Keratinocyte (primary cell): ENCODE measurements at regions not wholly inside any gene's neighbourhood (a gene's known extent, or its start where the extent isn't known, plus 50 kb on each side); places are given as distances from the start of the nearest gene placed in this dataset.

ENCODE experiments used
- DNase-seq: peaks from one replicate; pipeline ENCODE4 v3.0.0-alpha.2; 2011; ENCODE audit warnings: low read depth, missing footprints, low spot score
- FAIRE-seq: peaks from 2 replicates; lab custom pipeline; 2011; peaks lifted over from hg19 to GRCh38; lab: Jason Lieb, UNC
- H2AFZ ChIP-seq: 2 replicates; pipeline ENCODE4 v1.6.0; 2012; ENCODE audit warnings: low read length, control low read depth, inconsistent platforms; ENCODE audit not compliant: control insufficient read depth
- H3K27ac ChIP-seq: 2 replicates; pipeline ENCODE4 v1.5.1; 2011; ENCODE audit warnings: low read length; ENCODE audit not compliant: control insufficient read depth, insufficient read depth
- H3K27me3 ChIP-seq: 3 replicates; pipeline ENCODE4 v1.6.0; 2011; ENCODE audit warnings: low read length; ENCODE audit not compliant: control insufficient read depth, insufficient read depth; ENCODE audit errors: extremely low read depth
- H3K36me3 ChIP-seq, 2 experiments: 2 replicates in 1 of 2; 3 replicates in 1 of 2; pipeline ENCODE4 v1.5.1; 2011; ENCODE audit warnings: low read length in 2 of 2, mild to moderate bottlenecking in 1 of 2; ENCODE audit not compliant: control insufficient read depth in 2 of 2, insufficient read depth in 2 of 2; ENCODE audit errors: extremely low read depth in 1 of 2
- H3K4me1 ChIP-seq: 3 replicates; pipeline ENCODE4 v1.5.1; 2011; ENCODE audit warnings: low read length; ENCODE audit not compliant: control insufficient read depth, insufficient read depth; ENCODE audit errors: extremely low read depth
- H3K4me2 ChIP-seq: 3 replicates; pipeline ENCODE4 v1.6.0; 2011; ENCODE audit warnings: low read depth, low read length; ENCODE audit not compliant: control insufficient read depth, insufficient read depth; ENCODE audit errors: extremely low read depth
- H3K4me3 ChIP-seq, 3 experiments: fragments of 200-600 bp in 1 of 3; sonication (generic) in 1 of 3; 2 replicates in 2 of 3; 3 replicates in 1 of 3; pipeline ENCODE4 v1.5.1; 2011 to 2016; ENCODE audit warnings: low read length in 3 of 3, mild to moderate bottlenecking in 3 of 3, control low read depth in 2 of 3, inconsistent platforms in 1 of 3, low read depth in 1 of 3, mixed read lengths in 1 of 3, mixed run types in 1 of 3, moderate library complexity in 1 of 3; ENCODE audit not compliant: control insufficient read depth in 2 of 3, insufficient read depth in 2 of 3; ENCODE audit errors: extremely low read depth in 1 of 3
- H3K79me2 ChIP-seq: 2 replicates; pipeline ENCODE4 v1.6.0; 2012; ENCODE audit warnings: low read length; ENCODE audit not compliant: control insufficient read depth, insufficient read depth
- H3K9ac ChIP-seq: 3 replicates; pipeline ENCODE4 v1.6.0; 2011; ENCODE audit warnings: low read length; ENCODE audit not compliant: control insufficient read depth, insufficient read depth; ENCODE audit errors: extremely low read depth
- H3K9me1 ChIP-seq: 3 replicates; pipeline ENCODE4 v1.6.0; 2011; ENCODE audit warnings: low read length; ENCODE audit not compliant: control insufficient read depth, insufficient read depth; ENCODE audit errors: extremely low read depth
- H3K9me3 ChIP-seq: 2 replicates; pipeline ENCODE4 v1.5.1; 2012; ENCODE audit warnings: low read depth, low read length; ENCODE audit not compliant: control insufficient read depth
- H4K20me1 ChIP-seq: 3 replicates; pipeline ENCODE4 v1.6.0; 2011; ENCODE audit warnings: low read length; ENCODE audit not compliant: control insufficient read depth, insufficient read depth; ENCODE audit errors: extremely low read depth
- CTCF ChIP-seq, 3 experiments: IDR thresholded peaks in 1 of 3; conservative IDR thresholded peaks in 1 of 3; optimal IDR thresholded peaks in 1 of 3; 2 replicates in 2 of 3; 3 replicates in 1 of 3; pipeline versions ENCODE3 to v1.5.1; 2011; ENCODE audit warnings: low read length in 3 of 3, mild to moderate bottlenecking in 3 of 3, moderate library complexity in 2 of 3, control low read depth in 1 of 3, inconsistent platforms in 1 of 3; ENCODE audit not compliant: insufficient read depth in 2 of 3; ENCODE audit errors: extremely low read depth in 1 of 3
- EZH2 ChIP-seq: IDR thresholded peaks from one replicate; pipeline ENCODE4 v1.6.1; 2012; ENCODE audit warnings: inconsistent platforms, mild to moderate bottlenecking, low read length, moderate library complexity
- dilution Hi-C: fragments of 300-500 bp; cut with MboI; formaldehyde crosslinking; loops from one replicate; pipeline ENCODE4 v1.7.0; 2020; ENCODE audit warnings: low sequenced_read_pairs; ENCODE audit not compliant: extremely low pct_ligation_motif_present

- Histone ChIP-seq H3K36me3 (no peaks in the 10 kb centered on the region), H3K27me3 (no peaks in the 10 kb centered on the region), H3K4me1 (peaks cover 10% of the 10 kb centered on the region), H3K9me3 (no peaks in the 10 kb centered on the region), H3K27ac (peak overlapping the region; percentile 48), H3K4me3 (no peak overlapping the region), H2AFZ (peak overlapping the region; percentile 89), H3K9ac (no peak overlapping the region), H3K9me1 (no peaks in the 10 kb centered on the region), H3K79me2 (no peaks in the 10 kb centered on the region), H3K4me2 (peak overlapping the region; percentile 63), H4K20me1 (no peaks in the 10 kb centered on the region)
- dilution Hi-C loops: no loop called here
- TF ChIP-seq CTCF (optimal IDR thresholded peaks at IDR 0.05 in 1 of 3, IDR thresholded peaks at IDR 0.05 in 1 of 3, conservative IDR thresholded peaks at IDR 0.05 in 1 of 3; ENCODE audit: extremely low read depth in 1 of 3, insufficient read depth in 2 of 3, low read length in 3 of 3): no peak
- peak; percentile 96 for FAIRE-seq
- DNase-seq: peak; percentile 42
Measured at GRCh38 chr7:46881507-46882127, 700.3 kb downstream of the TNS3 start.

- no peak overlapping the region for H3K4me2 ChIP-seq
- H3K4me1 ChIP-seq: peaks cover 10% of the 10 kb centered on the region
- no peak for FAIRE-seq
- no peaks in the 10 kb centered on the region for H3K36me3 ChIP-seq
- no peak overlapping the region for H3K27ac ChIP-seq
- no peaks in the 10 kb centered on the region for H4K20me1 ChIP-seq
- H3K9me3 ChIP-seq: no peaks in the 10 kb centered on the region
- H3K9me1 ChIP-seq: no peaks in the 10 kb centered on the region
- H3K4me3 ChIP-seq: no peak overlapping the region
- H3K79me2 ChIP-seq: no peaks in the 10 kb centered on the region
- TF ChIP-seq EZH2: no peak
- TF ChIP-seq CTCF (optimal IDR thresholded peaks at IDR 0.05 in 1 of 3, IDR thresholded peaks at IDR 0.05 in 1 of 3, conservative IDR thresholded peaks at IDR 0.05 in 1 of 3; ENCODE audit: extremely low read depth in 1 of 3, insufficient read depth in 2 of 3, low read length in 3 of 3): no peak
- no peaks in the 10 kb centered on the region for H3K27me3 ChIP-seq
- dilution Hi-C loops: no loop called here
- no peak overlapping the region for H2AFZ ChIP-seq
- no peak for DNase-seq
- no peak overlapping the region for H3K9ac ChIP-seq
Measured at GRCh38 chr7:46880508-46881196, 701.3 kb downstream of the TNS3 start.
